GM13977 (cell line): ENCODE measurements at regions not wholly inside any gene's neighbourhood (a gene's known extent, or its start where the extent isn't known, plus 50 kb on each side); places are given as distances from the start of the nearest gene placed in this dataset.

Experiments
- DNase-seq: peaks from one replicate; pipeline ENCODE4 v3.0.0; 2012; ENCODE audit warnings: low spot score
- in situ Hi-C: fragments of 300-500 bp; cut with MboI; formaldehyde crosslinking; loops from one replicate; pipeline ENCODE4 v1.12.0; 2022; ENCODE audit warnings: low sequenced_read_pairs, low pct_unique_long_range_greater_than_20kb, mixed read lengths, inconsistent platforms; ENCODE audit not compliant: unreplicated experiment
- TF ChIP-seq, protein P1 (sequence below): IDR thresholded peaks from 2 replicates; pipeline ENCODE4 v1.5.1; 2012; ENCODE audit warnings: mild to moderate bottlenecking, control low read depth; ENCODE audit not compliant: insufficient read depth; ENCODE audit errors: extremely low read depth, missing control alignments

DNA sequence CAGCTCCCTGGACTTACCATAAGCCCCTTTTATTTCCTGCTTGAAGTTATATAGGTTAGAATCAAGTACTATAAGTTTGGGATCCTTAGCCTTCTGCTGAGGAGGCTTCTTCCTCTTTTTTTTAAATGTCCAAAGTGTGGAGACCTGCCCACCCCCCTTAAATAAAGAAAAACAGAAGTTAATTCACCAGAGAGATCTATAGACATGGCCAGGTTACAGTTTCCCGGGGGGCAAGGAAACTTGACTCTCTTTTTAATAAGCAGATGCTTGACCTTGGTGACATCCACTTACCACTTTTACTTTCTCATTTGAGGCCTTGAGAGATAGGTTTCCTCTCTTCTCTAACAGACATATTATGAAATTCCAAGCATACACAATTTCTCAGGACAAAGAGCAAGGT is 88.3 kb downstream of the BMP2 start:
- in situ Hi-C loops, result no loop called here
- no peak for DNase-seq
- TF ChIP-seq, protein P1, sequence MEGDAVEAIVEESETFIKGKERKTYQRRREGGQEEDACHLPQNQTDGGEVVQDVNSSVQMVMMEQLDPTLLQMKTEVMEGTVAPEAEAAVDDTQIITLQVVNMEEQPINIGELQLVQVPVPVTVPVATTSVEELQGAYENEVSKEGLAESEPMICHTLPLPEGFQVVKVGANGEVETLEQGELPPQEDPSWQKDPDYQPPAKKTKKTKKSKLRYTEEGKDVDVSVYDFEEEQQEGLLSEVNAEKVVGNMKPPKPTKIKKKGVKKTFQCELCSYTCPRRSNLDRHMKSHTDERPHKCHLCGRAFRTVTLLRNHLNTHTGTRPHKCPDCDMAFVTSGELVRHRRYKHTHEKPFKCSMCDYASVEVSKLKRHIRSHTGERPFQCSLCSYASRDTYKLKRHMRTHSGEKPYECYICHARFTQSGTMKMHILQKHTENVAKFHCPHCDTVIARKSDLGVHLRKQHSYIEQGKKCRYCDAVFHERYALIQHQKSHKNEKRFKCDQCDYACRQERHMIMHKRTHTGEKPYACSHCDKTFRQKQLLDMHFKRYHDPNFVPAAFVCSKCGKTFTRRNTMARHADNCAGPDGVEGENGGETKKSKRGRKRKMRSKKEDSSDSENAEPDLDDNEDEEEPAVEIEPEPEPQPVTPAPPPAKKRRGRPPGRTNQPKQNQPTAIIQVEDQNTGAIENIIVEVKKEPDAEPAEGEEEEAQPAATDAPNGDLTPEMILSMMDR, result no peak

DNA sequence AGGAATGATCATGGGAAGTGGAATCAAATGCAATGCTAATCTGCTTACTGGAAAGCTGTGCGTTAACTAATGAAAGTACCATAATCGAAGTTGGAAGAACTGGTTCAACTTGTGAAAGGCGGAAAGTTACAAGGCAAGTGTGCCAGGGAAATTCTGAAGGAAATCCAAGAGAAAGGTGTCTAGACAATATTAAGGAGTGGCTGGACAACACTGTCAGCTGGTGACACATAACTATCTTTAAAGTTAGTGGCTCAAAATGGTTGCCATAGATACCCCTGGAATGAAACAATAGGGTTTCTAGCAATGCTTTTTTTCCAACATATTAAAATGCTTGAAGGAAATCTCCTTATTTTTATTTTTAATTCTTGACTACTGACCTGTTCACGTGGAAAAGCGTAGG is 90.4 kb downstream of the BMP2 start:
- DNase-seq, result no peak
- TF ChIP-seq, protein P1, result no peak
- in situ Hi-C loops, result no loop called here

DNA sequence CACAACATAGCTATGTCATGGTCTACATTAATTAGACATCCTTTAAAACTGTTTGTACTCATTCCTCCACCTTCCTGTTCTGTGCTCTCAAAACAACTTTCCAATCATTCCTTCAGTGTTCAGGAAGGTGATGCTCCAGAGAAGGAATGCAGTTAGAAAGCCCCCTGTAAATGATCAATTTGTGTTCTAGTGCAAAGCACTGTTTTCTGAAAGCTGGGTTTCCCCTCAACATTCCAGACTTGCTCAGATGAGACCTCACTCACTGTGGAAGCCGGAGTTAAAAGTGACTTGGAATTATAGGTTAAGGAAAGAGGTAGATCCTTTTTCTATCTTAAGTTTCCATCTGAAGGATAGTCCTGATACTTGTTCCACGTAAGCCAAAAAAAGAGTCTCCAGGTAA is 95.9 kb downstream of the BMP2 start:
- TF ChIP-seq, protein P1, result no peak
- no peak for DNase-seq
- in situ Hi-C loops, result no loop called here

DNA sequence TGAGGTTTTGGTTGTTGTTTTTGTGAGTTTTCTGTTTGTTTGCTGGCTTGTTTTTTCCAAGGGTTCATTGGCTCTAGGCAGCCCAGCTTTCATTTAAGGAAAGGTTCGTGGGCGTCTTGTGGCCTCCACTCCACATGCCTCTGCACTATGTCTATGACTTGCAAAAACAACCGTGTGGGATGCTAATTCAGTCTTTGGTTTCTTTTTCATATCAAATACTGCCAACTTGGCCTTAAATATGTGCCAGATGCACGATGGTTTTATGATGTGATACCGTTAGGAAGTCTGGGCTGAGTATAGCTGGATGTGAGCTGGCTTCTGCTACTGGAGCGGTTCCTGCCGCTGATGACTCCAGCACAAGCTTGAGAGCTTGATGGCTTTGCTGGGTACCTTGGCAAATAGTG is 96.3 kb downstream of the BMP2 start:
- DNase-seq, result no peak
- in situ Hi-C loops, result no loop called here
- TF ChIP-seq, protein P1, result no peak

DNA sequence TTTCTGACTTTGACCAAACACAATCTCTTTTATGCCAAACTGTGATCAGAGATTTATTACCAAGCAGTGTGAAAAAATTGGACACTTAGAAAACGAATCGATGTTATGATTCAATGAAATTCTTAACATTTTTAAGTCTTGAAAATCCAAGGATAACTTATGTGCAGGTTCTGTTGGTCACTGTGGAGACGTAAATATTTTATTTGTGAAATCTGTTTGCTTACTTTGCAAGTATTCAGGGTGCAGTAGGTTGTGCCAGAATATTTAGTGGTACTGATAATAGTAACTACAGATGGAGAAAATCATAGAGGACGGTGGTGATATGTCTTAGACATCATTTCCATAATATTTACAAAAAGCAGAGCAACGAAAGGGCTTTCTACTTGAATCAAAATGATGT is 97.3 kb downstream of the BMP2 start:
- DNase-seq, result no peak
- TF ChIP-seq, protein P1, result no peak
- in situ Hi-C loops, result no loop called here

DNA sequence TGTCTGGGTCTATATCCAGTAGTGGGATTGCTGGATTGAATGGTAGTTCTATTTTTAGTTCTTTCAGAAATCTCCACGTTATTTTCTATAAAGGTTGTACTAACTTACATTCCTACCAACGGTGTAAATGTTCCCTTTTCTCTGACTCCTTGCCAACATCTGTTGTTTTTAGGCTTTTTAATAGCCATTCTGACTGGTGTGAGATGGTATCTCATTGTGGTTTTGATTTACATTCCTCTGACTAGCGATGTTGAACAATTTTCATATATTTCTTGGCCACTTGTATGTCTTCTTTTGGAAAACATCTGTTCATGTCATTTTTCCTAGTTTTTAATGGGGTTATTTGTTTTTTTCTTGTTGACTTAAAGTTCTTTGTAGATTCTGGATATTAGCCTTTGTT is 99.3 kb downstream of the BMP2 start:
- in situ Hi-C loops, result no loop called here
- TF ChIP-seq, protein P1, result no peak
- no peak for DNase-seq

DNA sequence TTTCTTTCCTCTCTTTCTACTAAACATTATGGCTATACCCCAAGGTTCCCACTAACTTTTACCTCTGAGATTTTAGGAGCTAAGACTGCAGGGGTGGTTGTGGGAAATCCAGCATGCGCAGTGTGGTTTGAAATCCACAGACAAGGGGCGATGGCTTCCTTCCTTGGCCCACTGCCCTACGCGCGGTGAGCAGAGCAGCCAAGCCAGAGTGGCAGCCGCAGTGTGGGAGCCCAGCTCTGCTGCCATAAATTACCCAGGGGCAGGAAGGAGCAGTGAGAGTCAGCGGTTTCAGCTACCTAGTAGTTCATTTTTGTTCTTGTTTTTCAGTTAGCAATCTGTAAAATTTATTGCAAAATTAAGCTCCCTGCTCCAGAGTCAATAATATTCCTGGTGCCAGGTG is 101.4 kb downstream of the BMP2 start:
- TF ChIP-seq, protein P1, result no peak
- no peak for DNase-seq
- in situ Hi-C loops, result no loop called here
